ENCODE measurements at regions not wholly inside any gene's neighbourhood (a gene's known extent, or its start where the extent isn't known, plus 50 kb on each side); places are given as distances from the start of the nearest gene placed in this dataset.

- POLR2A ChIA-PET, result no interaction called here
- Histone ChIP-seq H3K4me1 (ENCODE audit: control insufficient read depth in 1 of 2, insufficient read depth in 2 of 2, low read depth in 1 of 2, low read length in 1 of 2) (no peaks in the 10 kb centered on the region), H4K20me1 (ENCODE audit: insufficient read depth) (no peaks in the 10 kb centered on the region), H3F3A (replicated peaks; ENCODE audit: insufficient read depth) (no peaks in the 10 kb centered on the region), H3K4me2 (no peak overlapping the region), H3K9me2 (no peaks in the 10 kb centered on the region), H3K4me3 (ENCODE audit: low read depth in 2 of 2, low read length in 1 of 2) (no peak overlapping the region), H3K79me2 (ENCODE audit: insufficient read depth) (no peaks in the 10 kb centered on the region), H3K27me3 (ENCODE audit: insufficient read depth) (no peaks in the 10 kb centered on the region), H3K36me3 (replicated peaks in 1 of 2; ENCODE audit: control insufficient read depth in 1 of 2, insufficient read depth in 2 of 2, low read length in 1 of 2) (no peaks in the 10 kb centered on the region), H3K9me3 (no peaks in the 10 kb centered on the region), H2AFZ (ENCODE audit: low read depth) (no peak overlapping the region), H3K9ac (no peak overlapping the region), H3K27ac (ENCODE audit: low read depth in 2 of 2, low read length in 1 of 2) (no peak overlapping the region)
- whole genome bisulfite sequencing (ENCODE audit: low lambda C conversion rate), result 42% methylated on average over 2 of the region's 2 CpGs
- TF ChIP-seq GATA2 (CRISPR knock-in tag; IDR thresholded peaks at IDR 0.05) (no peak), IRF3 (IDR thresholded peaks at IDR 0.05; ENCODE audit: low read depth, low read length) (no peak), USF1 (IDR thresholded peaks at IDR 0.05; ENCODE audit: borderline replicate concordance, low read depth) (no peak), PBX3 (IDR thresholded peaks at IDR 0.05) (no peak), RXRA (IDR thresholded peaks at IDR 0.05; ENCODE audit: borderline replicate concordance, low read depth) (no peak), MEF2A (IDR thresholded peaks at IDR 0.05; ENCODE audit: borderline replicate concordance, low read depth) (no peak), TCF12 (IDR thresholded peaks at IDR 0.05) (no peak), SMC3 (IDR thresholded peaks at IDR 0.05; ENCODE audit: low read depth, low read length) (no peak), ZBTB33 (IDR thresholded peaks at IDR 0.05; ENCODE audit: borderline replicate concordance, low read depth) (no peak), RAD21 (IDR thresholded peaks at IDR 0.05; ENCODE audit: low read length) (no peak), NFIC (IDR thresholded peaks at IDR 0.05; ENCODE audit: borderline replicate concordance) (no peak), MAX (IDR thresholded peaks at IDR 0.05; ENCODE audit: low read depth) (no peak), RFX5 (IDR thresholded peaks at IDR 0.05; ENCODE audit: low read length) (no peak)
- CTCF ChIA-PET, result interaction anchor here (0.7 to 1.5 kb wide), 2 partner anchors 220 to 221 kb away, joined by 3 to 5 read pairs; no protein-coding TSS in a partner anchor
- no peak for DNase-seq
Observed at GRCh38 chr1:165147799-165148198, 208.7 kb downstream of the LMX1A start.
